IMR-90 (cell line): ENCODE measurements at regions not wholly inside any gene's neighbourhood (a gene's known extent, or its start where the extent isn't known, plus 50 kb on each side); places are given as distances from the start of the nearest gene placed in this dataset.

Experiments used
- ATAC-seq: fragments of 200-7000 bp; cut with Tn5 transposase; 2 replicates; pipeline ENCODE4 v1.9.1; 2020; ENCODE audit warnings: low read depth, mild to moderate bottlenecking, moderate library complexity
- BruUV-seq: library from RNA; stranded (reverse); fragments of 400-500 nt; replicated peaks from 2 replicates; lab custom pipeline; 2021; lab: Mats Ljungman, UMichigan
- CTCF ChIA-PET: fragments of 300-600 bp; formaldehyde crosslinking; extraction: SDS; loops from one replicate; lab custom pipeline; 2021; ENCODE audit warnings: antibody characterized with exemption; lab: Yijun Ruan, JAX
- POLR2A ChIA-PET: fragments of 300-600 bp; sonication (Branson Sonifier 250); formaldehyde crosslinking; loops from one replicate; lab custom pipeline; 2022; ENCODE audit warnings: antibody characterized with exemption; ENCODE audit not compliant: unreplicated experiment; lab: Charles Lee
- DNase-seq: peaks from one replicate; pipeline ENCODE4 v3.0.0; 2013
- H2AFZ ChIP-seq: replicated peaks from 2 replicates; pipeline ENCODE3; 2013; ENCODE audit warnings: low read length, mild to moderate bottlenecking; ENCODE audit not compliant: poor library complexity
- H2AK5ac ChIP-seq: 2 replicates; pipeline ENCODE4 v1.6.1; 2013; ENCODE audit warnings: low read depth, low read length, inconsistent platforms
- H2AK9ac ChIP-seq: replicated peaks from 2 replicates; pipeline ENCODE3; 2013; ENCODE audit warnings: mild to moderate bottlenecking, low read depth, low read length, moderate library complexity; ENCODE audit not compliant: poor library complexity
- H2BK120ac ChIP-seq: 2 replicates; pipeline ENCODE4 v1.6.1; 2013; ENCODE audit warnings: low read depth, low read length, inconsistent platforms
- H2BK15ac ChIP-seq: 3 replicates; pipeline ENCODE4 v1.6.1; 2013; ENCODE audit warnings: low read depth, low read length, inconsistent platforms
- H2BK20ac ChIP-seq: 2 replicates; pipeline ENCODE4 v1.6.1; 2013; ENCODE audit warnings: low read depth, mild to moderate bottlenecking, inconsistent platforms, low read length, moderate library complexity
- H2BK5ac ChIP-seq: 2 replicates; pipeline ENCODE4 v1.6.1; 2013; ENCODE audit warnings: mild to moderate bottlenecking, low read depth, low read length, inconsistent platforms; ENCODE audit not compliant: poor library complexity, severe bottlenecking
- H3K14ac ChIP-seq: replicated peaks from 2 replicates; pipeline ENCODE4 v1.6.1; 2013; ENCODE audit warnings: low read depth, low read length, inconsistent platforms
- H3K18ac ChIP-seq: 2 replicates; pipeline ENCODE4 v1.6.1; 2013; ENCODE audit warnings: low read depth, low read length, control low read depth
- H3K23ac ChIP-seq: 2 replicates; pipeline ENCODE4 v1.6.1; 2013; ENCODE audit warnings: low read depth, low read length, inconsistent platforms
- H3K27ac ChIP-seq: 2 replicates; pipeline ENCODE4 v1.5.1; 2013; ENCODE audit warnings: mild to moderate bottlenecking, control low read depth, low read length; ENCODE audit not compliant: insufficient read depth
- H3K27me3 ChIP-seq: 2 replicates; pipeline ENCODE4 v1.6.1; 2013; ENCODE audit warnings: low read length; ENCODE audit not compliant: control insufficient read depth, insufficient read depth
- H3K36me3 ChIP-seq: 2 replicates; pipeline ENCODE4 v1.6.1; 2013; ENCODE audit warnings: low read length, mixed read lengths; ENCODE audit not compliant: control insufficient read depth, insufficient read depth
- H3K4ac ChIP-seq: 2 replicates; pipeline ENCODE4 v1.6.1; 2013; ENCODE audit warnings: low read depth, low read length, inconsistent platforms
- H3K4me1 ChIP-seq: 2 replicates; pipeline ENCODE4 v1.6.1; 2013; ENCODE audit warnings: low read length, mixed read lengths; ENCODE audit not compliant: control insufficient read depth, insufficient read depth
- H3K4me2 ChIP-seq: 2 replicates; pipeline ENCODE4 v1.6.1; 2013; ENCODE audit warnings: low read depth, mild to moderate bottlenecking, control low read depth, low read length, moderate library complexity
- H3K4me3 ChIP-seq: 2 replicates; pipeline ENCODE4 v1.5.1; 2013; ENCODE audit warnings: low read depth, mild to moderate bottlenecking, control low read depth, low read length, moderate library complexity; ENCODE audit not compliant: insufficient read depth
- H3K56ac ChIP-seq: 2 replicates; pipeline ENCODE4 v1.6.1; 2013; ENCODE audit warnings: low read length, inconsistent platforms; ENCODE audit not compliant: insufficient read depth; ENCODE audit errors: extremely low read depth
- H3K79me1 ChIP-seq, 2 experiments: 2 replicates each; pipeline ENCODE4 v1.6.1; 2013; ENCODE audit warnings: low read length in 2 of 2, inconsistent platforms in 1 of 2, low read depth in 1 of 2
- H3K9ac ChIP-seq: 2 replicates; pipeline ENCODE4 v1.6.1; 2013; ENCODE audit warnings: low read depth, low read length, control low read depth
- H3K9me1 ChIP-seq: 2 replicates; pipeline ENCODE4 v1.6.1; 2013; ENCODE audit warnings: low read length, inconsistent platforms; ENCODE audit not compliant: insufficient read depth
- H3K9me3 ChIP-seq: 2 replicates; pipeline ENCODE4 v1.6.1; 2013; ENCODE audit warnings: low read length; ENCODE audit not compliant: control insufficient read depth, insufficient read depth
- H4K20me1 ChIP-seq: 2 replicates; pipeline ENCODE4 v1.6.1; 2013; ENCODE audit warnings: low read length, inconsistent platforms; ENCODE audit not compliant: insufficient read depth
- H4K5ac ChIP-seq: 2 replicates; pipeline ENCODE4 v1.6.1; 2013; ENCODE audit warnings: mild to moderate bottlenecking, low read depth, low read length, control low read depth
- H4K8ac ChIP-seq, 2 experiments: 2 replicates each; pipeline ENCODE4 v1.6.1; 2013; ENCODE audit warnings: low read depth in 2 of 2, low read length in 2 of 2, control low read depth in 1 of 2, inconsistent platforms in 1 of 2
- H4K91ac ChIP-seq: 2 replicates; pipeline ENCODE4 v1.6.1; 2013; ENCODE audit warnings: low read depth, low read length, inconsistent platforms; ENCODE audit not compliant: insufficient read depth
- CEBPB ChIP-seq: IDR thresholded peaks from 2 replicates; pipeline ENCODE4 v1.6.1; 2012; ENCODE audit warnings: low read depth, low read length, improper control_type of control experiment
- FOS ChIP-seq: fragments of 150-350 bp; IDR thresholded peaks from 2 replicates; pipeline ENCODE4 v1.6.1; 2016; ENCODE audit warnings: low read depth, low read length
- MAFK ChIP-seq: IDR thresholded peaks from 2 replicates; pipeline ENCODE4 v1.6.1; 2012; ENCODE audit warnings: low read depth, low read length, improper control_type of control experiment
- MAZ ChIP-seq: IDR thresholded peaks from 2 replicates; pipeline ENCODE4 v1.6.1; 2012; ENCODE audit warnings: low read depth, mild to moderate bottlenecking, low read length, improper control_type of control experiment, moderate library complexity, borderline replicate concordance
- POLR2A ChIP-seq: IDR thresholded peaks from 2 replicates; pipeline ENCODE4 v1.6.1; 2012; ENCODE audit warnings: mild to moderate bottlenecking, low read depth, low read length
- WGBS, 2 experiments: methylation state at CpG; one replicate each; pipeline versions ENCODE4 v1.1.5 to v1.1.7; 2013; ENCODE audit warnings: missing lambda C conversion rate in 2 of 2; ENCODE audit not compliant: insufficient read length in 1 of 2; ENCODE audit errors: extremely low coverage in 2 of 2; 5-methylcytosine and 5-hydroxymethylcytosine counted together
- dilution Hi-C: fragments of 300-500 bp; cut with HindIII; formaldehyde crosslinking; loops from one replicate; pipeline ENCODE4 v1.14.3; 2018; ENCODE audit warnings: low sequenced_read_pairs; ENCODE audit not compliant: unreplicated experiment
- in situ Hi-C: fragments of 300-500 bp; cut with MboI; formaldehyde crosslinking; loops from 3 replicates; pipeline ENCODE4 v1.14.3; 2019; ENCODE audit warnings: low sequenced_read_pairs, inconsistent platforms, mixed read lengths
- intact Hi-C: fragments of 100-400 bp; cut with micrococcal nuclease; formaldehyde crosslinking; loops from 2 replicates; pipeline ENCODE4 v1.10.0; 2022

- no peak overlapping the region for H4K91ac ChIP-seq
- ChIA-PET POLR2A (no interaction called here), CTCF (no interaction called here)
- H2BK5ac ChIP-seq, result no peak overlapping the region
- no peaks in the 10 kb centered on the region for H3K36me3 ChIP-seq
- H3K4ac ChIP-seq, result no peak overlapping the region
- no peaks in the 10 kb centered on the region for H3K79me1 ChIP-seq
- no peak overlapping the region; the same call in 1 of the 2 replicates for H3K14ac ChIP-seq
- H4K8ac ChIP-seq, result no peak overlapping the region
- no peak overlapping the region for H3K56ac ChIP-seq
- peaks cover 2% of the 10 kb centered on the region; the same call in 1 of the 2 replicates for H3K4me1 ChIP-seq
- in situ Hi-C loops, result no loop called here
- no peaks in the 10 kb centered on the region for H3K9me1 ChIP-seq
- ATAC-seq (no peak), DNase-seq (no peak)
- no peak overlapping the region for H3K18ac ChIP-seq
- no peak overlapping the region for H3K9ac ChIP-seq
- H3K27ac ChIP-seq, result no peak overlapping the region
- intact Hi-C loops, result no loop called here
- no peak overlapping the region for H2AK9ac ChIP-seq
- H3K27me3 ChIP-seq, result no peaks in the 10 kb centered on the region
- no peak overlapping the region for H3K4me2 ChIP-seq
- BruUV-seq, result no TSS peak
- no peak overlapping the region for H4K5ac ChIP-seq
- no peak overlapping the region for H3K4me3 ChIP-seq
- no peak overlapping the region for H2BK20ac ChIP-seq
- dilution Hi-C loops, result no loop called here
- no peaks in the 10 kb centered on the region for H4K20me1 ChIP-seq
- no peak overlapping the region for H2AK5ac ChIP-seq
- H2AFZ ChIP-seq, result no peak overlapping the region
- H3K23ac ChIP-seq, result no peak overlapping the region
- TF ChIP-seq FOS (no peak), CEBPB (no peak), MAZ (no peak), MAFK (no peak), POLR2A (no peak)
- no CpG with 5 or more reads among the region's 8 CpGs for WGBS, 2 experiments
- H3K9me3 ChIP-seq, result no peaks in the 10 kb centered on the region
- H2BK120ac ChIP-seq, result no peak overlapping the region
- no peak overlapping the region for H2BK15ac ChIP-seq
Observed at GRCh38 chr5:93322974-93323860, 257.8 kb downstream of the NR2F1-AS1 start.
